ENCODE measurements at regions not wholly inside any gene's neighbourhood (a gene's known extent, or its start where the extent isn't known, plus 50 kb on each side); places are given as distances from the start of the nearest gene placed in this dataset.

GRCh38 chr6:160931378-160932310 lies 59.9 kb upstream of the MAP3K4 start:
- TF ChIP-seq CTCF (IDR thresholded peaks at IDR 0.05; ENCODE audit: insufficient read depth, low read length) (no peak), SPI1 (IDR thresholded peaks at IDR 0.05; ENCODE audit: borderline replicate concordance, low read depth) (no peak), GABPA (IDR thresholded peaks at IDR 0.05; ENCODE audit: low read depth) (no peak), REST (IDR thresholded peaks at IDR 0.05; ENCODE audit: insufficient replicate concordance, low read depth) (no peak), POLR2AphosphoS5 (IDR thresholded peaks at IDR 0.05; ENCODE audit: low read depth) (no peak)
- no peak overlapping the region for H3K4me3 ChIP-seq (replicated peaks; ENCODE audit: insufficient read depth, low read length)
- no peak overlapping the region for H3K27ac ChIP-seq (replicated peaks)
- H3K27me3 ChIP-seq (ENCODE audit: insufficient read depth, poor library complexity, severe bottlenecking) = no peaks in the 10 kb centered on the region
- no peak for DNase-seq (ENCODE audit: low read depth in 1 of 2, low spot score in 1 of 2)

- DNase-seq (ENCODE audit: low read depth in 1 of 2, low spot score in 1 of 2) = no peak
- H3K27ac ChIP-seq (replicated peaks) = no peak overlapping the region
Observed at GRCh38 chr6:160933256-160933655, 58.3 kb upstream of the MAP3K4 start.

GRCh38 chr6:160934157-160934556 lies 57.4 kb upstream of the MAP3K4 start:
- TF ChIP-seq GABPA (IDR thresholded peaks at IDR 0.05; ENCODE audit: low read depth) (no peak), POLR2AphosphoS5 (IDR thresholded peaks at IDR 0.05; ENCODE audit: low read depth) (no peak), CTCF (IDR thresholded peaks at IDR 0.05; ENCODE audit: insufficient read depth, low read length) (no peak), SPI1 (IDR thresholded peaks at IDR 0.05; ENCODE audit: borderline replicate concordance, low read depth) (no peak), REST (IDR thresholded peaks at IDR 0.05; ENCODE audit: insufficient replicate concordance, low read depth) (no peak)
- Histone ChIP-seq H3K27me3 (ENCODE audit: insufficient read depth, poor library complexity, severe bottlenecking) (peaks cover 4% of the 10 kb centered on the region), H3K27ac (replicated peaks) (no peak overlapping the region), H3K4me3 (replicated peaks; ENCODE audit: insufficient read depth, low read length) (no peak overlapping the region)
- no peak for DNase-seq (ENCODE audit: low read depth in 1 of 2, low spot score in 1 of 2)

More at GRCh38 chr6:160933256-160933655, 58.3 kb upstream of the MAP3K4 start:
- Histone ChIP-seq H3K4me3 (replicated peaks; ENCODE audit: insufficient read depth, low read length) (no peak overlapping the region), H3K27me3 (ENCODE audit: insufficient read depth, poor library complexity, severe bottlenecking) (no peaks in the 10 kb centered on the region)
- no peak for TF ChIP-seq CTCF (IDR thresholded peaks at IDR 0.05; ENCODE audit: insufficient read depth, low read length)
- TF ChIP-seq GABPA (IDR thresholded peaks at IDR 0.05; ENCODE audit: low read depth) = no peak
- TF ChIP-seq POLR2AphosphoS5 (IDR thresholded peaks at IDR 0.05; ENCODE audit: low read depth) = no peak
- TF ChIP-seq SPI1 (IDR thresholded peaks at IDR 0.05; ENCODE audit: borderline replicate concordance, low read depth) = no peak

Data from HL-60 (cell line).